Fibroblast of the aortic adventitia (primary cell): ENCODE measurements at regions not wholly inside any gene's neighbourhood (a gene's known extent, or its start where the extent isn't known, plus 50 kb on each side); places are given as distances from the start of the nearest gene placed in this dataset.

ENCODE experiments used
- DNase-seq: peaks from one replicate; pipeline ENCODE4 v3.0.0-alpha.2; 2010; ENCODE audit warnings: low read depth
- H3K4me3 ChIP-seq: 2 replicates; pipeline ENCODE4 v1.5.1; 2011; ENCODE audit warnings: low read depth, mild to moderate bottlenecking, control low read depth, low read length, moderate library complexity
- TF ChIP-seq, protein P1 (sequence below): IDR thresholded peaks from 2 replicates; pipeline ENCODE4 v1.5.1; 2011; ENCODE audit warnings: mild to moderate bottlenecking, low read length, control low read depth, inconsistent platforms; ENCODE audit not compliant: insufficient read depth

DNA sequence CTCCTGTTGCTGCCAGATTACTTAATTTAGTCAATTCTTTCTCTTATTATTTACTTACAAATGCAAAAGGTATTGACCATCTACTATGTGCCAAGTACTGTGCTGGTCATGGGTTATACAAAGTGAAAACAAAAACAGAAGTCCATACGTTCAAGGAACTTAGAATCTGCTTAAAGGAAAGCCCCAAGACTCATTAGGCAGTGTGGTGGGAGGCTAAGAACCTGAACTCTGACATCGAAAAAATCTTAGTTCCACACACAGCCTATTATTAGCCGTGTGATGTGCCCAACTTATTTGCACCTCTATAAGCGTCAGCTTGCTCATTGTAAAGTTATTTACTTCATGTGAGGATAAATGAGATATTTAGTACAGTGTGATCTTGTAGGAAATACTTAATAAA is 227.4 kb upstream of the SORCS1 start:
- DNase-seq = no peak
- TF ChIP-seq, protein P1, sequence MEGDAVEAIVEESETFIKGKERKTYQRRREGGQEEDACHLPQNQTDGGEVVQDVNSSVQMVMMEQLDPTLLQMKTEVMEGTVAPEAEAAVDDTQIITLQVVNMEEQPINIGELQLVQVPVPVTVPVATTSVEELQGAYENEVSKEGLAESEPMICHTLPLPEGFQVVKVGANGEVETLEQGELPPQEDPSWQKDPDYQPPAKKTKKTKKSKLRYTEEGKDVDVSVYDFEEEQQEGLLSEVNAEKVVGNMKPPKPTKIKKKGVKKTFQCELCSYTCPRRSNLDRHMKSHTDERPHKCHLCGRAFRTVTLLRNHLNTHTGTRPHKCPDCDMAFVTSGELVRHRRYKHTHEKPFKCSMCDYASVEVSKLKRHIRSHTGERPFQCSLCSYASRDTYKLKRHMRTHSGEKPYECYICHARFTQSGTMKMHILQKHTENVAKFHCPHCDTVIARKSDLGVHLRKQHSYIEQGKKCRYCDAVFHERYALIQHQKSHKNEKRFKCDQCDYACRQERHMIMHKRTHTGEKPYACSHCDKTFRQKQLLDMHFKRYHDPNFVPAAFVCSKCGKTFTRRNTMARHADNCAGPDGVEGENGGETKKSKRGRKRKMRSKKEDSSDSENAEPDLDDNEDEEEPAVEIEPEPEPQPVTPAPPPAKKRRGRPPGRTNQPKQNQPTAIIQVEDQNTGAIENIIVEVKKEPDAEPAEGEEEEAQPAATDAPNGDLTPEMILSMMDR = no peak
- H3K4me3 ChIP-seq = no peak overlapping the region

DNA sequence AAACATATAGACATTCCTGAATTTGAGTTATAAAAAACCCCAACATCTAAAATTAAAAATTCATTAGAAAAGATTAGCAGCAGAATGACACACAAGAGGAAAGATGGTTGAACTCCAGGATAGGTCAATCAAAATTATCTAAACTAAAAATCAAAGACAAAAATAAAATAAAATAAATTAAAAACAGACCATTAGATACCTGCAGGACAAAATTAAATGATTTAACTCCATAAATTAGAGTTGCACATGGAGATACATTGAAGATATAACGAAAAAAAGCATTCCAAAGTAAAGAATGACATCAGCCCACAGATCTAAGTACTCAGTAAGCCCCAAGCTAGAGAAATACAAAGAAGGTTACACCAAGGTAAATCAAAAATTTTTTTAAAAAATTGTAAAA is 226.1 kb upstream of the SORCS1 start:
- no peak for DNase-seq
- TF ChIP-seq, protein P1 = no peak

DNA sequence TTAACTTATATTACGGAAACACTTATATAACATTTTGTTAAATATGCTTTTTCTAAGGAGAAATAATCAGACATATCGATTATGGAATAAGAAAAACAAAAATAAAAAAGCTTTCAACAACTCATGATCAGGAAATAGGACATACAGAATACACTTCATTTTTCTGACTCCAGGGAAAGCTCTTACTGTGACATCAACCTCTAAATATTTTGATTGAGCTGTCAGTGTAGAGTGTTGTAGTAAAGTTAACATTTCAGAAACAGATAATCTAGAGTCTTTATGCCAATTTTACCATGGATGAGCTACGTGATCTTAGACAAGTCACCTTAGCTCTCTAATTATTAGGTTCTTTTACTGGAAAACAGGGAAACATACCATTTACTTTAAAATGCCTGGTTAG is 218.9 kb upstream of the SORCS1 start:
- no peak for DNase-seq
- H3K4me3 ChIP-seq = no peak overlapping the region
- TF ChIP-seq, protein P1 = no peak

More for the DNA sequence above, 226.1 kb upstream of the SORCS1 start:
- H3K4me3 ChIP-seq = no peak overlapping the region

DNA sequence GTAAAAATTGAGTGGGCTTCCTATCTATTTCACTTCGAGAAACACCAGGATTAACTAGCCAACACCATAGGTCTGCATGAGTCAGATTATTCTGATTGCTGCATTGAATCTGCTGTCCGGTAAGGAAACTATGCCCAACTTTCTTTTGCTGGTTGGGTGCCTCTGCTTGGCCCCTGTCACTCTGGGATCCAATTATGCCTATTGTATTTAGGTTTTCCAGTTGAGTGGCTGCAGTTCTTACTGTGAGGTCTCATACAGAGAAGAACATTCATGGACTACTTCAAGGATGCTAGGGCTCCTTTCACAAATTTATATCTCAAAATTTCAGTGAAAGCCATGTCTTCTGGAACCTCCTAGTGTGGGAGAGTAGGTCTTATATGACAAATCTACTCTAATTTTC is 215.1 kb upstream of the SORCS1 start:
- TF ChIP-seq, protein P1 = no peak
- no peak for DNase-seq
- no peak overlapping the region for H3K4me3 ChIP-seq

DNA sequence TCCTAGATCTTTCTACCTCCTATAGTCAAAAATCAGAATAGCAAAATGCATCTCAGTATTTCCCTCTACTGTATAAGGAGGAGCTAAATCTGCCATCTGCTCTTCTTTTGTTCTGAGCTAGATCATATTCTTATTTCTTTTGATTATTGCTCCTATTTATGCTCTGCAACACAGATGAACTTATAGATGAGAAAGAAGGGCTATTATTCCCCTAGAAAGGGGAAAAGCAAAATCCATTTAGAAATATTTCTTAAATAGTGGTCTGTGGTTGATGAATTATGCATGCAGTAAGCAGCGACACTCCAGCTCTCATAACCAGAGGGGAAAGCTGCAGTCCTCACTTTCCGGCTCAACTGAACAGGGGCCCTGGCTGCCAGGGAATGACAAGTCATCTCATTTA is 207.3 kb upstream of the SORCS1 start:
- TF ChIP-seq, protein P1 = no peak
- no peak for DNase-seq
- H3K4me3 ChIP-seq = no peak overlapping the region

DNA sequence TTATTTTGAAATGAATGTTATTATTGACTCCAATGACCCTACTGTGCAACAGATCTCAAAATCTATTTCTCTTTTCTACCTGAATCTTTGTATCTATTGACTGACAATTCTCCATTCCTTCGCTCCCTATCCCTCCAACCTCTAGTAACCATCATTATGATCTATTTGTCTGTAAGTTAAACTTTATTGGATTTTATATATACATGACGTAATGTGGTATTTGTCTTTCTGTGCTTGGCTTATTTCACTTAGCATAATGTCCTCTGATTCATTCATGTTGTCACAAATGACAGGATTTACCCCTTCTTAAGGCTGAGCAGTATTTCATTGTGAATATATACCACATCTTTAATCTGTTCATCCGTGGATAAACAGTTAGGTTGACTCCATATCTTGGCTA is 200.4 kb upstream of the SORCS1 start:
- DNase-seq = no peak
- TF ChIP-seq, protein P1 = no peak
- H3K4me3 ChIP-seq = no peak overlapping the region

DNA sequence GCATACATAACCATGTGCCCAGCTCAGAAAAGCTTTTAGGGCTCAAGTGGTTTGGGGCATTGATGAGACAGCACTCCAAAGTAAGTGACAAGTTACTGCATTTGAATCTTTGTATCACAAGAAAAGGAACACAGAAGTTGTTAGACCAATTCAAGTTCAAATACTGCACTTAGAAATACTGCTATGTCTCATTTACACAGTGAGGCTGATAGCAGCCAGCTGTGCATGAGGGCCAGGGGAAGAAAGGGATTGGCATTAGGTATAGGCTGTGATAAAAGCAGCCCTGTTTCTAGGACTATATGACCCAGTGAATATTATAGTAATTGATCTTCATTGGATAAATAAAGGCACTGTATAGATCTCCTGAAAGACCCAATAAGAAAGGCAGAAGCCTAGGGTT is 197.8 kb upstream of the SORCS1 start:
- no peak overlapping the region for H3K4me3 ChIP-seq
- no peak for DNase-seq
- TF ChIP-seq, protein P1 = no peak
